ENCODE measurements at regions not wholly inside any gene's neighbourhood (a gene's known extent, or its start where the extent isn't known, plus 50 kb on each side); places are given as distances from the start of the nearest gene placed in this dataset.

DNA sequence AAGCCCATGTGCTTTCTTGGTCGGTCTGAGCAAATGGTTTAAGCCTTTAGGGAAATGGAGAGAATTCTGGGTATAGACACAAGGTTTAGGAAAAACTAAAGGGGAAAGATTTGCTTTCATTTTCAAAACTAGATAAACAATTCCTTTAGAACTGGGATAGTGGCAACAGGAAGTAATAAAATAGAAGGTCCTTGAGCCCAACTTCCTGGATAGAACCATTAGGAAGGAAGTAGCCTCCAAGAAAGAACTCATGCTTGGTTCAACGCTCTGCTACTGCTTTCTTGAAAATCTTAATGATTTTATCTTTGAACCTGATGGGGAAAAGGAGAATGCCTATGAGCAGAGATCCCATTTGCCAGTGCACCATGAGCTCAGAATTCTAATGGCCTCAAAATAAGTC is 147.0 kb upstream of the THRB start:
- TF ChIP-seq, protein P1, sequence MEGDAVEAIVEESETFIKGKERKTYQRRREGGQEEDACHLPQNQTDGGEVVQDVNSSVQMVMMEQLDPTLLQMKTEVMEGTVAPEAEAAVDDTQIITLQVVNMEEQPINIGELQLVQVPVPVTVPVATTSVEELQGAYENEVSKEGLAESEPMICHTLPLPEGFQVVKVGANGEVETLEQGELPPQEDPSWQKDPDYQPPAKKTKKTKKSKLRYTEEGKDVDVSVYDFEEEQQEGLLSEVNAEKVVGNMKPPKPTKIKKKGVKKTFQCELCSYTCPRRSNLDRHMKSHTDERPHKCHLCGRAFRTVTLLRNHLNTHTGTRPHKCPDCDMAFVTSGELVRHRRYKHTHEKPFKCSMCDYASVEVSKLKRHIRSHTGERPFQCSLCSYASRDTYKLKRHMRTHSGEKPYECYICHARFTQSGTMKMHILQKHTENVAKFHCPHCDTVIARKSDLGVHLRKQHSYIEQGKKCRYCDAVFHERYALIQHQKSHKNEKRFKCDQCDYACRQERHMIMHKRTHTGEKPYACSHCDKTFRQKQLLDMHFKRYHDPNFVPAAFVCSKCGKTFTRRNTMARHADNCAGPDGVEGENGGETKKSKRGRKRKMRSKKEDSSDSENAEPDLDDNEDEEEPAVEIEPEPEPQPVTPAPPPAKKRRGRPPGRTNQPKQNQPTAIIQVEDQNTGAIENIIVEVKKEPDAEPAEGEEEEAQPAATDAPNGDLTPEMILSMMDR (IDR thresholded peaks at IDR 0.05) = no peak
- TF ChIP-seq POLR2AphosphoS5 (IDR thresholded peaks at IDR 0.05) = no peak

Data from suprapubic skin (tissue), 3 donors.